ENCODE measurements at regions not wholly inside any gene's neighbourhood (a gene's known extent, or its start where the extent isn't known, plus 50 kb on each side); places are given as distances from the start of the nearest gene placed in this dataset.

GRCh38 chr1:101476541-101476940 lies 239.7 kb downstream of the S1PR1 start:
- no peak overlapping the region for H3K4me2 ChIP-seq (ENCODE audit: low read length)
- TF ChIP-seq CTCF (IDR thresholded peaks at IDR 0.05; ENCODE audit: low read depth, low read length, poor library complexity, severe bottlenecking) (no peak), EZH2phosphoT487 (IDR thresholded peaks at IDR 0.05; ENCODE audit: borderline replicate concordance, low read length) (no peak)
- no peaks in the 10 kb centered on the region for H3K36me3 ChIP-seq (ENCODE audit: control insufficient read depth, low read length)
- H3K27ac ChIP-seq (ENCODE audit: low read depth, low read length) = no peak overlapping the region
- no peak overlapping the region for H3K4me3 ChIP-seq (ENCODE audit: low read length)
- no peaks in the 10 kb centered on the region for H3K4me1 ChIP-seq (ENCODE audit: control insufficient read depth, low read length)
- H4K20me1 ChIP-seq (ENCODE audit: control insufficient read depth, insufficient read depth, low read depth, low read length) = no peaks in the 10 kb centered on the region
- no peaks in the 10 kb centered on the region for H3K79me2 ChIP-seq (ENCODE audit: control insufficient read depth, low read length)
- no peaks in the 10 kb centered on the region for H3K9me3 ChIP-seq (ENCODE audit: control insufficient read depth, insufficient read depth, low read length)
- no peaks in the 10 kb centered on the region; the same call in 1 of the 2 replicates for H3K27me3 ChIP-seq (ENCODE audit: control insufficient read depth, low read length)
- H3K9me2 ChIP-seq (replicated peaks; ENCODE audit: control insufficient read depth, low read length) = no peaks in the 10 kb centered on the region
- no peaks in the 10 kb centered on the region for H3F3A ChIP-seq (ENCODE audit: control insufficient read depth, insufficient read depth)

- no peak for TF ChIP-seq EZH2phosphoT487 (IDR thresholded peaks at IDR 0.05; ENCODE audit: borderline replicate concordance, low read length)
- no peak for TF ChIP-seq CTCF (IDR thresholded peaks at IDR 0.05; ENCODE audit: low read depth, low read length, poor library complexity, severe bottlenecking)
- no peaks in the 10 kb centered on the region for H3K4me1 ChIP-seq (ENCODE audit: control insufficient read depth, low read length)
- no peaks in the 10 kb centered on the region for H3K9me3 ChIP-seq (ENCODE audit: control insufficient read depth, insufficient read depth, low read length)
- no peaks in the 10 kb centered on the region for H3K9me2 ChIP-seq (replicated peaks; ENCODE audit: control insufficient read depth, low read length)
- no peaks in the 10 kb centered on the region for H4K20me1 ChIP-seq (ENCODE audit: control insufficient read depth, insufficient read depth, low read depth, low read length)
- H3K36me3 ChIP-seq (ENCODE audit: control insufficient read depth, low read length) = no peaks in the 10 kb centered on the region
- H3K4me2 ChIP-seq (ENCODE audit: low read length) = no peak overlapping the region
- peaks cover 1% of the 10 kb centered on the region for H3K27me3 ChIP-seq (ENCODE audit: control insufficient read depth, low read length)
- no peaks in the 10 kb centered on the region for H3F3A ChIP-seq (ENCODE audit: control insufficient read depth, insufficient read depth)
- no peak overlapping the region for H3K4me3 ChIP-seq (ENCODE audit: low read length)
- H3K79me2 ChIP-seq (ENCODE audit: control insufficient read depth, low read length) = no peaks in the 10 kb centered on the region
- H3K27ac ChIP-seq (ENCODE audit: low read depth, low read length) = no peak overlapping the region
These were observed 243.1 kb downstream of the S1PR1 start for GRCh38 chr1:101479945-101480344.

GRCh38 chr1:101482306-101482705 lies 245.5 kb downstream of the S1PR1 start:
- no peak for TF ChIP-seq CTCF (IDR thresholded peaks at IDR 0.05; ENCODE audit: low read depth, low read length, poor library complexity, severe bottlenecking)
- TF ChIP-seq EZH2phosphoT487 (IDR thresholded peaks at IDR 0.05; ENCODE audit: borderline replicate concordance, low read length) = no peak
- Histone ChIP-seq H3K27me3 (ENCODE audit: control insufficient read depth, low read length) (peaks cover 2% of the 10 kb centered on the region; the same call in 1 of the 2 replicates), H3K4me2 (ENCODE audit: low read length) (no peak overlapping the region), H3F3A (ENCODE audit: control insufficient read depth, insufficient read depth) (no peaks in the 10 kb centered on the region), H3K4me1 (ENCODE audit: control insufficient read depth, low read length) (no peaks in the 10 kb centered on the region), H3K4me3 (ENCODE audit: low read length) (no peak overlapping the region), H3K9me3 (ENCODE audit: control insufficient read depth, insufficient read depth, low read length) (no peaks in the 10 kb centered on the region), H3K79me2 (ENCODE audit: control insufficient read depth, low read length) (no peaks in the 10 kb centered on the region), H3K9me2 (replicated peaks; ENCODE audit: control insufficient read depth, low read length) (no peaks in the 10 kb centered on the region), H3K27ac (ENCODE audit: low read depth, low read length) (no peak overlapping the region), H4K20me1 (ENCODE audit: control insufficient read depth, insufficient read depth, low read depth, low read length) (no peaks in the 10 kb centered on the region), H3K36me3 (ENCODE audit: control insufficient read depth, low read length) (no peaks in the 10 kb centered on the region)

Data from DOHH2 (cell line).